WTC11 (cell line): ENCODE measurements at regions not wholly inside any gene's neighbourhood (a gene's known extent, or its start where the extent isn't known, plus 50 kb on each side); places are given as distances from the start of the nearest gene placed in this dataset.

ENCODE experiments used
- CTCF ChIP-seq: fragments of 200-600 bp; IDR thresholded peaks from 2 replicates; pipeline ENCODE4 v1.8.0; 2022; ENCODE audit warnings: antibody characterized with exemption
- E2F4 ChIP-seq: sonication (generic); formaldehyde crosslinking; IDR thresholded peaks from 2 replicates; pipeline ENCODE4 v1.8.1; 2022; ENCODE audit warnings: low read depth, mild to moderate bottlenecking, moderate library complexity, missing genetic modification reagents, borderline replicate concordance
- MLX ChIP-seq: sonication (generic); formaldehyde crosslinking; IDR thresholded peaks from 2 replicates; pipeline ENCODE4 v1.8.1; 2023; ENCODE audit warnings: mild to moderate bottlenecking, missing genetic modification reagents, moderate library complexity
- ZNF416 ChIP-seq: fragments of 250-450 bp; sonication (Bioruptor Pico); IDR thresholded peaks from 2 replicates; pipeline ENCODE4 v1.9.0; 2021; ENCODE audit warnings: mild to moderate bottlenecking, inconsistent platforms

- TF ChIP-seq MLX (CRISPR knock-in tag) = no peak
- TF ChIP-seq ZNF416 (CRISPR knock-in tag) = no peak
- no peak for TF ChIP-seq E2F4 (CRISPR knock-in tag)
- TF ChIP-seq CTCF = no peak
These were observed 207.0 kb upstream of the ZMIZ1 start for GRCh38 chr10:78861529-78862327.
